ENCODE measurements at regions not wholly inside any gene's neighbourhood (a gene's known extent, or its start where the extent isn't known, plus 50 kb on each side); places are given as distances from the start of the nearest gene placed in this dataset.

DNA sequence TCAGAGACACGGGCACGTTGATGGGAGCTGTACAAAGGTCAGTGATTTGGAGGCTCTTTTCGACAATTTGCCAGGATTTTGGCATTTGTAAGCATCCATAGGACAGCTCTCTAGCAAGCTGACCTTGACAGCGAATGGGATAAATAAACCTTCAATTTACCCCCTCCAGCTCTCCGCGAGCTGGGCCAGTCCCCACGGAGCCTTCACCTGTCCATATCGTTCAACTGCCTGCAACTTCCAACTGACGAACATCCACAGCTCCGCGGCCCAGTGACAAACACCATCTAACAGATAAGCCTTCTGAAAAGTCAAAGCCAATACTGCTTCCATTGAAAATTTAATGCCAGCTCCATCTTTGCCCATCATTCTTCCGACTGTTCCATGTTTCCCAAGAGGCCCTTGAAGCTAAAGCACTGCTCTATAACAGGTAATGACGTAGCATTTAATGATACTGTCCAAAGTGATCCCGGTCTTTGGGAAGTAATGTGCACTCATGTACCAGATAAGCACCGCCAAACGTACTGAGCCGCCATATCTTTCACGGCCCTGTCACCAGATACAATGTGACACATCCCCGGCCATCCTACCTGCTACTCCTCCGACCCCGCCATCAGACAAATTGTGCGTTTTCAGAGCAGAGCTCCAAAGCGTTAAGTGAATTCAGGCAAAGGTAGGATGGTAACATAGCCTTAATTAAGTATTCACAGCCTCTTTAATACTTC is 365.3 kb upstream of the ZNF507 start:
- DNase-seq (ENCODE audit: low read depth), result no peak

DNA sequence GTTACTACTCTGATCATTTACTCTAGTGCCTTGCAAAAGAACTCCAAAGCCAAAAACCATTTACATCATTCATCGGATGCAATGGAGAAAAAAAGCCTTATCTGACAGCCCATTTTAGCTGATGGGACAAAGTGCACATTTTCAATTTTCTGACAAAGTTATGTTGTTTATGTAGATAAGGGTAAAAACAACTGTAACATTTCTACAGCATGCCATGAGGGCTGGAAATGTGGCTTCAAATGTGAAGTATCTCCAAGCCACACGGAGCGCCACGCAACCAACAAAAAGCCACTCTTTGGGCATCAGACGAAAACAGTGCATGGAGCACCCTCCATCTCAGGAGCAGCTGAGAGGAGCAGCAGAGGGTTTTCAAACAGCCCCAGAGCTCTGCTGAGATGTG is 364.6 kb upstream of the ZNF507 start:
- DNase-seq (ENCODE audit: low read depth), result no peak

DNA sequence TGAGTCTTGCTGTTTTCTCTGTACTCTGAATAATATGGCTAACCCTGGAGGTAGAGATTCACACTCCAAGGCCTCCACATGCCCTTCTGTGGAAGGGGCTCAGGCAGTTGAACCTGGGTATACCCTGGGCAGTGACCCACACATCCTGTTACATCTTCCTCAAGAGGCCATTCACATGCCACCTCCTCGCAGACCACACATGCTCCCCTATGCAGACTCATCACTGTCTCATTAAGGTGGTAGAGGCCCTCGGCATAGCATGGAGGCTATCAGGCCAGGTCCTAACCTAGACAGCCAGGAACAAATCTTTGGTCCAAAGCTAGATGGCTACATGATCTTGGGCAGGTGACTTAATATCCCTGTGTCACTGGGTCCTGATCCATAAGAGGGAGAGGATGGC is 363.9 kb upstream of the ZNF507 start:
- DNase-seq (ENCODE audit: low read depth), result no peak

DNA sequence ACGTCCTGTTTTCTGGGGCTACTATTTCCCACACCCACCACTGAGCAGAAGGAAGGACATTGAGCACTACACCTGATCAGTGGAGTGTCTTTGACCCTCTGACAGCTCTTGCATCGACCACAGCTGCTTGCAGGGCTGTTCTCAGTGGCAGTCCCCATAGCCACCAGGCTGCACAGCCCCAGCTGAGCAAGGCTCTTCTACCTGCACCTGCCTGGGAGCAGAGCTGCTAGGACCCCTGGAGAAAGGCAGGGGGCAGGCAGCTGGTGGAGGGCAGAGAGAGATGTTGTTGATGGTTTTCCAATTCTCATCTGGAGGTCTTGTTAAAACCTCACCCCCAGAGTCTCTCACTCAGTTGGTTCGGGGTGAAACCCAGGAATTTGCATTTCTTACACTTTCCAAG is 361.8 kb upstream of the ZNF507 start:
- DNase-seq (ENCODE audit: low read depth), result no peak

DNA sequence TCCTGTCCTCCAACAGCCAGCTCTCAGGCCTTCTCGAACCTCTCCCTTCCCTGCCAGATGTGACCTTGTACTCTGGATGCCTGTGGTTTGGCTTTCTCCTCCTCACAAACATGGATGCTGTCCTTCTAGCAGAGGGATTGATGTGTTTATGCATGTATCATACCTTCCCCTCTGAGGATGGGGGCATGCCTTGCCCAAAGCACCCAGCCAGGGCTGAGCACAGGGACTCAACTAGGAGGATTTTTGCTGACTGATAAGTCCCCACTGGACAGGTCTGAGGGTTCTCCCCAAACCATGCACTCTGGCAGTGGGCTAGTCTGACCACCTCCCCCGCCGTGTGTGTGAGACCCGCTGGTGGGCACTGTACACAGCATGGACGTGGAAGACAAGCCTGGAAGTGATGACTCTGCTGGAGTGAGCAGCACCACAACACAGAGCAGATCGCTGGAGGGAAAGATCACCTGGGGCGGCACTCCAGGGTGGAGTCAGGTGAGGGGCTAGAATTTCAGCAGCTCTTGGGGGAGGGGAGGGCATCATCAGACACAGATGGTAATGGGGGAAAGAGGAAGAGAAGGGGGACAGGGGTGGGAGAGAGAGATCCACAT is 360.3 kb upstream of the ZNF507 start:
- no peak for DNase-seq (ENCODE audit: low read depth)

DNA sequence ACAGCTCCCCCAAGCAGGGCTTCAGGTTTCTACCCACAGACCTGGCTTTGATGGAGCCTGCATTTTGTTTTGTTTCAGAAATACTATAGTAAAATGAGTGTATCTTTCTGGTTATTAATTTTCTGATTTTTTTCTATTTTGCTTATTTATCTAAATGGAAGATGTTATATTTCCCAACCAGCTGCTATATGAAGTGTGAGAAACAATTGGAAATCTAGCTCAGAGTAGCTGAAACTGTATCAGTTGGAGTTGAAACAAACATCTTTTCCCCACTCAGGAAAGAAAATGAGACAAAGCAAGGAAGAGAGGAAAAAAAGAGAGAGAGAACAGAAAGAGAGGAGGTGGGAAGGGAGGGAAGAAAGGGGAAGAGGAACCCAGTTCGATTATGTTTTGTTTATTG is 358.5 kb upstream of the ZNF507 start:
- no peak for DNase-seq (ENCODE audit: low read depth)

DNA sequence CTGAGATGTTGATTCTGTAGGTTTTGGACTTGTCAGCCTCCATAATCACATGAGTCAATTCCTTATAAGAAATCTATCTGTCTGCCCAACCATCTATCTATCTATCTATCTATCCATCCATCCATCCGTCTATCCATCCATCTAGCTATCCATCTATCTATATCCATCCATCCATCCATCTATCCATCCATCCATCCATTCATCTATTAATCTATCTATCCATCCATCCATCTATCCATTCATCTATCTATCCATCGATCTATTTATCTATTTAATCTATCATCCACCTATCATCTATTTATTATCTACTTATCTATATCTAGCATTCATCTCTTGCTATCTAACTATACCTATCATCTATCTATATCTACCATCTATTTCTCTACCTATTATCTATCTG is 357.2 kb upstream of the ZNF507 start:
- DNase-seq (ENCODE audit: low read depth), result no peak

DNA sequence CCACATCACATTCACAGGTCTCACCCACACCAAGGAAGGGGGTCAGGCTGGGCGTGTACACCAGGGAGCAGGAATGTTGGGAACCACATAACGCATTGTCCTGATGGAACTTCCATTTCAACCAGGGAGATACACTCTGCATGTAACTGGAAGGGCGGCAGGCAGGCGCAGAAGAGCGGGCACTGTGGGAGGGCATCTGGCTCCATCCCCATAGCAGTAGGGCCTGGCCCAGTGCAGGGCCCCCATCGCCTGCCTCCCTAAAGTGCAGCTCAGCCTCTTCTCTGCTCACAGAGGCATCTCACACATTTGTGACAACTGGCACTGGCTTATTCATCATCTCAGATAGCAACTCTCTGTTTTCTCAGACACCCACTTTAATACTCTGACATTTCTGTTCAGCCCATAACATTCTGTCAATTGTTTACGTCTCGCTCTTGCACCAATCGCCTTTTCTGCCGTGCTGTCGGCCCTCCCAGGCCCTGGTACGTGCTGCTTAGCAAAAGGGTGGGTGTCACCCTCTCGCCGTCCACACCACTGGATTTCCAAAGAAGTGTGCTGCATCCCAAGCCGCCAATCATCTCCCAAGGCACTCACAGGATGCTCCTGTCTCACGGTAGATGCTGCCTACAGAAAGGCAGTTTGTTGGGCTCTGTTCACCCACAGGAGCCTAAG is 353.3 kb upstream of the ZNF507 start:
- no peak for DNase-seq (ENCODE audit: low read depth)

DNA sequence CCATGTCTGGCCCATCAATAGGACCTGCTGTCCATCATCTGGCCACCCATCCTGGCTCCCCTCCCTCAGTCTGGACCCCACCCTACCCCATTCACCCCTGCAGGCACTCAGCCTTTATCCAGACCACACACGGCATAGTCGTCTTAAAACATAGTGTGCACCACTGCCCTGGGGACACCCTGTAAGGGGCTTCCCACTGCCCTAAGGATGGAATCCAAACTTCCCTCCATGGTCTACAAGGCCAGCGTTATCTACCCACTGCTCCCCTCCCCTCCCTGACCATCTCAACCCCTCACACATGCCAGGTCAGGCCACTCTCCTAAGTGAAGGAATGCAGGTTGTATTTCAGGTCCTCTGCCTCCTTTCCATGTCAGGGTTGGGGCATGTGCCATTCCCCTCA is 352.7 kb upstream of the ZNF507 start:
- no peak for DNase-seq (ENCODE audit: low read depth)

DNA sequence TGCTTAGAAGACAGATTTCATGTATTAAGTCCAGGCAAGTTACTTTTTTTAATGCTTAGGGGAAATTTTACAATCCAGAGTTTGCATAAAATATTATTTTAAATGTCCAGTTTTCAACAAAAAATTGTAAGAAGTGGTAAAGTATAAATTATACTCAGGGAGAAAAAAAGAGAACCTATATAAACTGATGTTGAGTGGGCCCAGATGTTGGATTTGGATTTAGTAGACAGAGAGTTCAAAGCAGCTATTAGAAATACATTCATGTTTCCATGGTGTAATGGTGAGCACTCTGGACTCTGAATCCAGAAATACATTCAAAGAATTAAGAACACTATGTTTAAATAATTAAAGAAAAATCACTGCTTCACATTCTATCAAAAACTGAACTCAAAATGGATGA is 349.9 kb upstream of the ZNF507 start:
- no peak for DNase-seq (ENCODE audit: low read depth)

DNA sequence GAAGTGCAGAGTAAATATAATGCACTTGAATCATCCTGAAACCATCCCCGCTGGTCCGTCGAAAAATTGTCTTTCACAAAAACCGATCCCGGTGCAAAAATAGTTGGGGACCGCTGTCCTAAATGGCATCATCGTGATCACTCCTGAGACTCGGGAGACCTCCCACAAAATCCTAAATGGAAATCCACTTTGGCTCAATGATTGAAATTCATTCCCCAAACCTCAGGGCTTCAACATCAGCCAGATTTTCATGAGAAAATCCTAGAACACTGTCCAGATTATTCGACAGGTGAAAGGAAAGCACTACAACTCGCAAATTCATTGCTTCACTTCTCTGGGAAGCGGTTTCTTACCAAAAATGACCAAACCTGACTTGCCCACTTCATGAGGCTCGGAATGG is 335.3 kb upstream of the ZNF507 start:
- no peak for DNase-seq (ENCODE audit: low read depth)

DNA sequence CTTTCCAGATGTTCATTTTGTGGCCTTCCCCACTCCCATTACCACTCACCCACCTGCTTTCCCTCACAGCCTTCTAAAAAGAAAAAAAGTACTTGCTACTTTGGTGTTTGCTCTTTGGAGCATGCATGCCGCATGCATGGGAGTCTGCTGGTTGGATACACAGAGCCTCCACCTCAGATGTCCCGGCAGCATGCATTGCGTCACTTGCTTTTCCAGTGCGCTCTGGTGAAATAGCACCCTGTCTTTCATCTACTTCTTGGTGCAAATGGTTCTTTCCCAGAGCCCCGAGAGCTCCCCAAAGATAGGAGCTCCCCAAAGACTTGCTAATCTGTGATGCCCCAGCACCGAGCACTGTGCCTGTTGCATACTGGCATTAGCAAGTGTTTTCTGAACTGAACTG is 333.2 kb upstream of the ZNF507 start:
- DNase-seq (ENCODE audit: low read depth), result no peak

DNA sequence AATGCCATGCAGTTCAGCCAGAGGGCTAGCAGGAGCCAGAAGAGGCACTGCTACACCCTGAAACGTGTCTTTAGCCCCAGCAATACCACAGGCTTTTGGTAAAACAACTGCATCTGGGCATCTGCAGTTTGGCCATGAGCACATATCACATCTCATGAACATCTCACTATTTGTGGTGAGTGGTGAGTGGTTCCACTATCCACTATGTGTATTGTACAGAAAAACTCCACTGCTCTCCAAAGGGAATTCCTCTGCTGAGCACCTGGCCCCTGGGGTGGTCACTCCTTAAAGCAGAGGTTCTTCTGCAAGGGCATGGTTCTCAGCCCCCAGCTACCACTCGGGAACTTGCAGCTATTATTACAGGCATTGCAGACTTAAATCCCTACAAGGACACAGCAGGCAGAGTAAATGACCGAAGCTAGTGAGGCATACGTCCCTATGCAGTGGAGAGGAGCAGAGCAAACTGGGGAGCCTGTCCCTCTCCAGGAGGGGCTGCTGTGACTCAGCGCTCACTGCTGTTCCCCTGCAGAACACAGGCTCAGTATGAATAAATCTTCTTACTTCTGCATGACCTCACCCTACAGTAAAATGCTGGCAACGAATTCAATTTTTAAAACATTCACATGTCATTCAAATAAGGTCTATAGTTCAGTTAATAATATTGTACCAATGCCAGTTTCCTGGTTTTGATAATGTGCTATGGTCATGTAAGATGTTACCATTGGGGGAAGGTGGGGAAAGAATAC is 332.4 kb upstream of the ZNF507 start:
- peak; percentile 76 for DNase-seq (ENCODE audit: low read depth)

DNA sequence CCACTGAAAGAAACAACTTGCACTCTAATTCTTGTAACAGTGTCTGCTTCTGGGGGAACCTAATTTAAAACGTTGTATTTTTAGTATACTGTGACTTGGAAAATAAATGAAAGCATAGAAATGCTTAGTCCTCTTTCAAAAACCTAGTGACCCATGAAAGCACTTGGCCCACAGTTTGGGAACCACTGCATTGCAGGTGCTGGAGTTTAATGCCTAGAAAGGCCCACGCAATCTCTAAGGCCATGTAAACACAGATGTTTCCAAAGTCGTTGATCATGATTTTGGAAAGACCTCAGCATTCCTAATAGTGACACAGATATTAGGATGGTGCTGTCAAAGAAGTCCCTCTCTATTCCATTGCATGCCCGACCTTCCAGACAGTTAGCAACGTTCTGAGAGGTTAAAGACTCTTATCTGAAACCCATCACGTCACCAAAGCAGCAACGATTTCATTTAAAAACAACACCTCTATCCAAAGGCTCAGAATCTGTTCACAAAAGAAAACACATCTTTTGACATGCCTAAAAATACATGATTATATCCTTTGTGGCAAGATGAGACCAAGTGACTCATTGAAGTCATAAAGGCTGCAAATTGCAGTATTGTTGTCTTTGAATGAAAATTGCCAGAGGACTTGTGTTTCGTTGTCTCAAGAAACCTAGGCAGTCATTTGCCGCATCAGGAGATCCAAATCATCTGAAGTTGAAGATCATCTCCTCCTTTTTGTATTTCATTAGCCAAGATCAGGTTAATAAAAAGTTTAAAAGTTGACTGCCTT is 328.0 kb upstream of the ZNF507 start:
- peak; percentile 69 for DNase-seq (ENCODE audit: low read depth)

DNA sequence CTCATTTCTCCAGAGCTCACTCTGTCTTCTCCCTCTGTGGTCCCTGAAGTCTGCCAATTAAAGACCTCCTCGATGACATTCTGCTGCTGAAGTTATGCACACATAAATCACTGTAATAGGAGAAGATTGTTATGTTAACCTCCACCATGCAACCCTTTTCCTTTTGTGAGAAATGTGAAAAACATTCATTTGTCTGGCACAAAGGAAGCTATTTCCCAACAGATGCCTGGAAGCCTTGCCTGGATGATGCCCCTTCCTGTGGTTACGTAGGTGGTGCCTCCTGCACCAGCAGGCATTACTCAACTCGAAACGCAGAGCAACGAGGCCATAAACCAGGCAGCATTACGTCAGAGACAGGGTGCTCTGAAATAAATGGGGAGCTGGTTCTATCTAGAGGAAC is 327.4 kb upstream of the ZNF507 start:
- peak; percentile 97 for DNase-seq (ENCODE audit: low read depth)

DNA sequence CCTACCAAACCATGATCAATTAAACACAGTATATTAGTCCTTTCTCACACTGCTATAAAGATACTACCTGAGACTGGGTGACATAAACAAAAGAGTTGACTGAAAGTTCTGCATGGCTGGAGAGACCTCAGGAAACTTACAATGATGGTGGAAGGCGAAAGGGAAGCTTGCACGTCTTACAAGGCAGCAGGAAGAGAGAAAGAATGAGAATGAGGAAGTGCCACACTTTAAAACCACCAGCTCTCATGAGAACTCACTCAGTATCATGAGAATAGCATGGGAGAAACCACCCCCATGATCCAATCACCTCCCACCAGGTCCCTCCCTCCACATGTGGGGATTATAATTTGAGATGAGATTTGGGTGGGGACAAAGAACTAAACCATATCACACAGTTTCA is 324.9 kb upstream of the ZNF507 start:
- no peak for DNase-seq (ENCODE audit: low read depth)

DNA sequence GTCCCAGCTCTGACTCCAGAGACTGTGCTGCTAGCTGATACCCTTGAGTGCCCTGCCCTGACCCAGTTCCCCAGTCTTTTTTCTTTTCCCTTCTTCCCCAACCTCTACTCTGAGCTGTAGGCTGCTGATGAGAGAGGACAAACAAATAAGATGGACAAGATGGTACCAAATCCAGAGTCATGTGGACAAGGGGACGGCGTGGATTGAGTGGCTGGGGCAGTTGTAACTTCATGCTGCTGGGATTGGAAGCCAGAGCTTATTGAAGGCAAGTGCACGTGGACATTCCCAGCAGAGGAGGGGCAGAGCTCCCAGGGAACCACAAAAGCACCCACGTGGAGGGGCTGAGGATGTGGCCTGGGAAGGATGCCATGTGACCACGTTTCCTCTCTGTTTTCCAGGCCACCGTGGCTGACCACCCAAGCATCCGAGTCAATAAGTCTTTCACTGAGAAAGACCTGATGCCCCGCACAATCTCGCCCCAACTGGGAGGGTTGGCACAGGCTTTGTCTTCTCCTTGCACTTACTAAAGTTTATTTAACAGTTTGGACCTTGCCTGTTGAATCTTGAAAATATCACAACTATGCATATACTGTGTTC is 323.3 kb upstream of the ZNF507 start:
- DNase-seq (ENCODE audit: low read depth), result peak; percentile 19

DNA sequence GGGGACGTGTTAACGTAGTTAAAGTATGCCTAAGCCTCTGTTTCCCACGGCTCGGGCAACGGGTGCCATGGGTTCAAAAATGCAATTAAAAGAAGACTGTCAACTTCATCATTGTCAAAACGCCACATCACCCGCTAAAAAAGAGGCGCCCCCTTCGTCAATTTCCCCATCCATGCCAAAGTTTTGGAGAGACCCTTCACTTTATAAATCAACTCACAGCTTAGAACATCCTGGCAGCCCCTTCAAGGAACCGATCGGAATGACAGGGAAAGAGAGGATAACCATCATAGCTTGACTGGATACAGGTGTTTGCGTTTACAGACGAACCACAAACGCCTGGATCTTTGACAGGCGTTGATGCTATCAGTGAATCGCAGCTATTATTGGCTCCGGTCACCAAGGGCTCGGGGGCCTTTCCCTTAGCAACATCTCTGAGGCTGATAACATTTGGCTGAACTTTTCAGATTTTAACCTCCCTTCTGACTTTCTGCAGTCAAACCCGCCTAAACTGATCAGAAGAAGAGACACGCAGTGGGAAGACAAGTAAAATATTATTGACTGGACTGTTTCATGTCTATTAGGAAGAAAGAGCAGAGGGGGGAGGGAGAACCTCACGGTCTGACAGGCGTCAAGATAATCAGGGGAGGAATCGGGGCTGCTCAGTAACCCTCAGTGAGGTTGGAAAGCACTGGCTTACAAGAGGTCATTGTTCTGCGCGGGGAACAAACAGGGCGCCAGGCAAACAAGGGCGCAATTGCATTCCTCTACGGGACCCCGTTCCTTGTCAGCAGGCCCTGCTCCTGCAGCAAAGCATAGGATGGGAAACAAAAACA is 322.5 kb upstream of the ZNF507 start:
- DNase-seq (ENCODE audit: low read depth), result no peak

DNA sequence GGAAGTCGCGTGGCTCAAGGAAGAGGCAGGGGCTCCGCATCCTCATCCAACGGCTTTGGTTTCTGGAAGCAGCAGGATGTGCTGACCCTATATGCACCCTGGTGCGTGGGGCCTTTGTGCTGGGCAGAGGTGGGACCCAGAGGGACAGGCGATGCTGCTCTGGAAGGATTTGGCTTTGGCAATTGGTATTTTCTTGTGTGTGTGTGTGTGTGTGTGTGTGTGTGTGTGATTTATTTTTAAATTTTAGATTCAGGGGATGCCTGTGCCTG is 321.9 kb upstream of the ZNF507 start:
- DNase-seq (ENCODE audit: low read depth), result no peak

DNA sequence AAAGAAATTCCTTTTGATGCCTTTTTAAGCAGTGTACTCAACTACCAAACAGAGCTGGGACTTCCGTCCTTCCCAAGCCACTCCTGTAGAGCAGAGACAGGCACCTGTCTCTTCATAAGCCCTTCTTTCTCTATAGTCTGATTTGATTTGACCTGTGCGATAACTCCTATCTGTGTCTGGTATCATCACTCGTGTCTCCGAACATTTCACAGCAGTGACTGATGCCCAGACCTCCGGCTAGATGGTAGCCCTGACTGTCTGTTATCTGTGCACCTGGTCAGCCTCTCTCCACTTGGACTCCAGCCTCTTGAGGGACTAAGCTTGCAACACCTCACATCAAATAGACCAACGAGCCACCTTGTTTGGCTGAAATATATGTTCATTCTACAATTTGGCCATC is 316.2 kb upstream of the ZNF507 start:
- DNase-seq (ENCODE audit: low read depth), result no peak

DNA sequence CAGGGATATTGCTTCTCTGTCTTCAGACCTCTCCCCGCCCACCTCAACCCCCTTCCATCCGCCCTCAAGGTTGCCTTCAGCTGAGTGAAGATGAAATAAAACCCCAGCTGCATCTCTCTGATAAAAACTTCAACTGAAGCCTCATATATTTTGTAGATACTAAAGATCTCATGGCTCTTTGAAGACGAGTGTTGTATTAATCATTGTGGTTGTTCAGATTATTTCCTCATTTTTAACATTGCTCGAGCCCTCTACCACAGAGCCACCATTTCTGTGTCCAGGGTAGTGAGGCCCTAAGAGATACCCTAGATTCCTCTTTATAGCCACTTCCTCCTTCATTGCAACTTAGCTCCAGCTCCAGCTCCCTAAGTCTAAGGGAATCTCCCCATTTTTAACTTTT is 312.8 kb upstream of the ZNF507 start:
- DNase-seq (ENCODE audit: low read depth), result no peak

Measured in Daoy (cell line).